Retinal pigment epithelial cell (primary cell): ENCODE measurements at regions not wholly inside any gene's neighbourhood (a gene's known extent, or its start where the extent isn't known, plus 50 kb on each side); places are given as distances from the start of the nearest gene placed in this dataset.

Source experiments
- DNase-seq: peaks from one replicate; pipeline ENCODE4 v3.0.0-alpha.2; 2010; ENCODE audit warnings: low read depth
- H3K4me3 ChIP-seq: 2 replicates; pipeline ENCODE4 v1.5.1; 2011; ENCODE audit warnings: mild to moderate bottlenecking, low read length, control low read depth, moderate library complexity
- CTCF ChIP-seq: conservative IDR thresholded peaks from 2 replicates; pipeline ENCODE4 v1.5.1; 2011; ENCODE audit warnings: low read depth, low read length, control low read depth, inconsistent platforms

DNA sequence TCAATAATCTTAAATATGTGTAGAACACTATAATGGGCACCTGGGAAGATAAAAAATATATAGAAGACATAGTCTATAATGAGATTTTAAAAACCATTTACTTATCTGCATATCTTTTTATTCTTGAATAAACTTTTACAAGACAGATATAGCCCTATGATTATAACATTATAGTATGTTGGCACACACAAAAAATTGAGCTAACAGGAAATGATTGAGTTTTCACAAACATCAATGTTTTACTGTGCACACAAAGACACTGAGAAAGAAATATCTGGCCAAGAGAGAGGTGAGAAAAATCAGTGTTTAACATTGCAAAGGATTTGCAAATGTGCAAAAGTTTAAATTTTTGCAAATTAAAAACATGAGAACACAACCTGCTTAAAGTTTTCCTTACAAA, 124.3 kb downstream of the BBS10 start:
- no peak overlapping the region for H3K4me3 ChIP-seq
- no peak for TF ChIP-seq CTCF
- DNase-seq, result no peak

- no peak overlapping the region for H3K4me3 ChIP-seq
- no peak for DNase-seq
- TF ChIP-seq CTCF, result no peak
Measured at GRCh38 chr12:76220980-76221379, 127.2 kb downstream of the BBS10 start.

DNA sequence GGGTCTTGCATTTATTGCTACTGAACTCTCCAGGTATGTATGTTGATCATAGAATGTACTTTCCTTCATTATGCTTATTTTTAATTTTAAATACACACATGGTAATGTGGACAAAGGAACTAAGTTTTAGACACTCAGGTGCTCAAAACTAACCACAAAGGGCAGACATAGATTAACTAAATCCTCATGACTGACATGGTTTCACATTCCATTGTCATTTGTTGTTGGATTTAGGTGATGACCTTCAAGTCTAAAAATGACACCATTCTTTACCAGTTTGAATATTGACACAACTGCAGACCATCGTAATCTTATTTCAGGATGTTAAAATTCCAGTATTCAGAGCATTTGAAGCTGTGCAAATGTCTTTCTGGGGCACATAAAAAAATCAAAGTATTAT, 128.4 kb downstream of the BBS10 start:
- no peak for DNase-seq
- TF ChIP-seq CTCF, result no peak
- H3K4me3 ChIP-seq, result no peak overlapping the region

DNA sequence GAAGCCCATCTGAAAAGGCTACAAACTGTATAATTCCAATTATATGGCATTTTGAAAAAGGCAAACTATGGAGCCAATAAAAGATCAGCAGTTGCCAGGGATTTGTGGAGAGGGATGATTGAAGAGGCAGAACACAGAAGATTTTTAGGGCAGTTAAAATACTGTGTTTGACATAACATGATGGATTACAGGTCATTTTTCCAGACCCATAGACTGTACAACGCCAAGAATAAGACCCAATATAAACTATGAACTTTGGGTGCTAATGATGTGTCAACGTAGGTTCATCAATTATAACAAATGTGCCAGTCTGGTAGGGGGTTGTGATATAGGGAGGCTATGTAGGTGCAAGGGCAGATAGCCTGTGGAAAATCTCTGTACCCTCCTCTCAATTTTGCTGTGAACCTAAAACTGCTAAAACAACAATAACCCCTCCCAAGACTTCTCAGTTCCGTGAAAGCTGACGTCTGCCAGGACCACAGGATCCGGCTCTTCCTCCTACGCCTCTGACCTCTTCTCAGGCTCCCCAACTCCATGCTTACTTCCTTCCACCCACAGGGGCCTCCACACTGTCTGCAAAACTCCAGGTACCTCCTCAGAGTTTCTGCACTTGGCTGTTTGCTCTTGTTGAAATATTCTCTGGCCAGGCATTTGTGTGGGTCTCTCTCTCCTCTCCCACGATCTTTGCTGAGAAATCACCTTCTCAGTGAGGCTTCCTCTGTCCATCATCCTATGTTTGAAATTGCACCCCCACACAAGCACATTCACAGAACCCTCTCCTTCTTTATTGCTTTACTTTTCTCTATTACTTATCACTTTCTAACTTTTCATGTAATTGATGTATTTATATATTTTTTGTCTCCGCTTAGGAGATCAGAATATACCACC, 131.4 kb downstream of the BBS10 start:
- TF ChIP-seq CTCF, result no peak
- no peak for DNase-seq
- H3K4me3 ChIP-seq, result no peak overlapping the region

GRCh38 chr12:76208129-76208528, 123.6 kb upstream of the NAP1L1 start:
- no peak for TF ChIP-seq CTCF
- DNase-seq, result no peak

GRCh38 chr12:76206677-76207072, 122.2 kb upstream of the NAP1L1 start:
- H3K4me3 ChIP-seq, result no peak overlapping the region

More at GRCh38 chr12:76208129-76208528, 123.6 kb upstream of the NAP1L1 start:
- no peak overlapping the region for H3K4me3 ChIP-seq

More at GRCh38 chr12:76206677-76207072, 122.2 kb upstream of the NAP1L1 start:
- no peak for TF ChIP-seq CTCF
- DNase-seq, result no peak
